H1 (cell line): ENCODE measurements at regions not wholly inside any gene's neighbourhood (a gene's known extent, or its start where the extent isn't known, plus 50 kb on each side); places are given as distances from the start of the nearest gene placed in this dataset.

Experiments
- CTCF ChIA-PET: fragments of 300-600 bp; sonication (Branson Sonifier 250); formaldehyde crosslinking; loops from one replicate; lab custom pipeline; 2021; ENCODE audit not compliant: partially characterized antibody; lab: Charles Lee
- POLR2A ChIA-PET: fragments of 300-600 bp; sonication (Branson Sonifier 250); formaldehyde crosslinking; loops from one replicate; lab custom pipeline; 2021; ENCODE audit warnings: inconsistent platforms; ENCODE audit not compliant: partially characterized antibody; lab: Charles Lee
- DNase-seq, 2 experiments: peaks; one replicate each; pipeline versions ENCODE4 v3.0.0 to v3.0.0-alpha.2; 2010 to 2022; ENCODE audit warnings: low spot score in 2 of 2, low read depth in 1 of 2, mixed read lengths in 1 of 2
- FAIRE-seq: peaks from 2 replicates; lab custom pipeline; 2011; peaks lifted over from hg19 to GRCh38; lab: Jason Lieb, UNC
- H2AFZ ChIP-seq: 2 replicates; pipeline ENCODE4 v1.8.1; 2012; ENCODE audit warnings: low read length, inconsistent platforms
- H2AK5ac ChIP-seq: 2 replicates; pipeline ENCODE4 v1.6.1; 2013; ENCODE audit warnings: low read depth, low read length
- H2BK120ac ChIP-seq: replicated peaks from 2 replicates; pipeline ENCODE3; 2013; ENCODE audit warnings: low read depth, low read length, inconsistent platforms
- H2BK12ac ChIP-seq: 2 replicates; pipeline ENCODE4 v1.6.1; 2013; ENCODE audit warnings: low read depth, low read length
- H2BK15ac ChIP-seq: 2 replicates; pipeline ENCODE4 v1.6.1; 2013; ENCODE audit warnings: low read length
- H2BK20ac ChIP-seq: 2 replicates; pipeline ENCODE4 v1.6.1; 2013; ENCODE audit warnings: low read length
- H2BK5ac ChIP-seq: 2 replicates; pipeline ENCODE4 v1.6.1; 2013; ENCODE audit warnings: low read depth, low read length
- H3K14ac ChIP-seq: 2 replicates; pipeline ENCODE4 v1.6.1; 2013; ENCODE audit warnings: inconsistent platforms; ENCODE audit not compliant: insufficient read length
- H3K18ac ChIP-seq: 2 replicates; pipeline ENCODE4 v1.6.1; 2013; ENCODE audit warnings: low read length; ENCODE audit errors: extremely low read depth
- H3K23ac ChIP-seq: 2 replicates; pipeline ENCODE4 v1.6.1; 2013; ENCODE audit warnings: inconsistent platforms; ENCODE audit not compliant: insufficient read length
- H3K23me2 ChIP-seq: 2 replicates; pipeline ENCODE4 v1.6.1; 2013; ENCODE audit warnings: low read depth, low read length
- H3K27ac ChIP-seq: 2 replicates; pipeline ENCODE4 v1.6.1; 2011; ENCODE audit warnings: low read depth, low read length, inconsistent platforms
- H3K27me3 ChIP-seq, 4 experiments: replicated peaks in 1 of 4; 1 replicate in 1 of 4; 2 replicates in 3 of 4; pipeline versions ENCODE4 v1.6.1 to v1.8.1; 2011 to 2013; ENCODE audit warnings: low read length in 3 of 4, mild to moderate bottlenecking in 3 of 4, inconsistent platforms in 2 of 4, mixed read lengths in 2 of 4, moderate library complexity in 1 of 4; ENCODE audit not compliant: control insufficient read depth in 3 of 4, insufficient read depth in 3 of 4; ENCODE audit errors: extremely low read depth in 1 of 4
- H3K36me3 ChIP-seq, 4 experiments: 2 replicates each; pipeline versions ENCODE4 v1.6.1 to v1.8.1; 2011 to 2013; ENCODE audit warnings: mild to moderate bottlenecking in 4 of 4, low read length in 3 of 4, moderate library complexity in 2 of 4, control low read depth in 1 of 4, inconsistent platforms in 1 of 4; ENCODE audit not compliant: insufficient read depth in 4 of 4, control insufficient read depth in 2 of 4
- H3K4ac ChIP-seq: replicated peaks from 2 replicates; pipeline ENCODE3; 2013; ENCODE audit warnings: low read length, low read depth, mixed read lengths, inconsistent platforms; ENCODE audit not compliant: insufficient read length
- H3K4me1 ChIP-seq, 4 experiments: replicated peaks in 1 of 4; 1 replicate in 1 of 4; 2 replicates in 3 of 4; pipeline versions ENCODE4 v1.6.1 to v1.8.1; 2011 to 2013; ENCODE audit warnings: low read length in 3 of 4, inconsistent platforms in 2 of 4, mixed read lengths in 1 of 4; ENCODE audit not compliant: insufficient read depth in 4 of 4, control insufficient read depth in 3 of 4
- H3K4me2 ChIP-seq, 2 experiments: 2 replicates each; pipeline versions ENCODE4 v1.6.1 to v1.8.1; 2011 to 2013; ENCODE audit warnings: low read depth in 2 of 2, low read length in 2 of 2, control low read depth in 1 of 2, inconsistent platforms in 1 of 2, mild to moderate bottlenecking in 1 of 2; ENCODE audit not compliant: insufficient read depth in 1 of 2
- H3K4me3 ChIP-seq, 4 experiments: fragments of 200-600, 300-600 bp in 1 of 4; sonication (generic), shearing (Covaris generic), sonication (Bioruptor Twin) in 1 of 4; 2 replicates each; pipeline versions ENCODE4 v1.5.1 to v1.8.1; 2011 to 2016; ENCODE audit warnings: low read length in 4 of 4, low read depth in 3 of 4, control low read depth in 2 of 4, inconsistent platforms in 2 of 4, mild to moderate bottlenecking in 2 of 4, mixed read lengths in 1 of 4, moderate library complexity in 1 of 4; ENCODE audit not compliant: insufficient read depth in 2 of 4; ENCODE audit errors: extremely low read depth in 1 of 4
- H3K56ac ChIP-seq: replicated peaks from 2 replicates; pipeline ENCODE3; 2013; ENCODE audit warnings: low read depth, mild to moderate bottlenecking, mixed read lengths, low read length, inconsistent platforms; ENCODE audit not compliant: insufficient read length
- H3K79me1 ChIP-seq: 2 replicates; pipeline ENCODE4 v1.6.1; 2013; ENCODE audit warnings: low read depth, low read length, control low read depth
- H3K79me2 ChIP-seq, 2 experiments: 2 replicates each; pipeline versions ENCODE4 v1.6.1 to v1.8.1; 2012 to 2013; ENCODE audit warnings: low read length in 2 of 2, mild to moderate bottlenecking in 2 of 2, inconsistent platforms in 1 of 2; ENCODE audit not compliant: insufficient read depth in 2 of 2, control insufficient read depth in 1 of 2
- H3K9ac ChIP-seq, 4 experiments: replicated peaks in 1 of 4; 1 replicate in 1 of 4; 2 replicates in 3 of 4; pipeline versions ENCODE4 v1.6.1 to v1.8.1; 2011 to 2013; ENCODE audit warnings: low read depth in 3 of 4, low read length in 3 of 4, control low read depth in 2 of 4, mild to moderate bottlenecking in 2 of 4, moderate library complexity in 2 of 4, inconsistent platforms in 1 of 4; ENCODE audit errors: extremely low read depth in 1 of 4
- H3K9me3 ChIP-seq, 2 experiments: 2 replicates each; pipeline versions ENCODE4 v1.6.1 to v1.8.1; 2012 to 2013; ENCODE audit warnings: mild to moderate bottlenecking in 2 of 2, moderate library complexity in 2 of 2, control low read depth in 1 of 2, inconsistent platforms in 1 of 2, low read depth in 1 of 2, low read length in 1 of 2, mixed read lengths in 1 of 2; ENCODE audit not compliant: insufficient read depth in 2 of 2
- H4K20me1 ChIP-seq, 2 experiments: replicated peaks in 1 of 2; 2 replicates each; pipeline versions ENCODE3 to v1.8.1; 2011 to 2013; ENCODE audit warnings: inconsistent platforms in 2 of 2, low read length in 2 of 2, mild to moderate bottlenecking in 1 of 2; ENCODE audit not compliant: insufficient read depth in 2 of 2, control insufficient read depth in 1 of 2
- H4K5ac ChIP-seq: 2 replicates; pipeline ENCODE4 v1.6.1; 2013; ENCODE audit warnings: low read length, low read depth, mixed read lengths, inconsistent platforms; ENCODE audit not compliant: insufficient read length
- H4K8ac ChIP-seq: 2 replicates; pipeline ENCODE4 v1.8.0; 2013; ENCODE audit warnings: mild to moderate bottlenecking, moderate library complexity, low read length, inconsistent platforms; ENCODE audit not compliant: insufficient read depth; ENCODE audit errors: extremely low read depth
- H4K91ac ChIP-seq: replicated peaks from 2 replicates; pipeline ENCODE3; 2013; ENCODE audit warnings: low read length, mixed read lengths, inconsistent platforms; ENCODE audit not compliant: insufficient read length
- ASH2L ChIP-seq: fragments of 200-600, 300-600 bp; sonication (generic); IDR thresholded peaks from one replicate; pipeline ENCODE4 v1.7.1; 2017; ENCODE audit warnings: low read length
- BACH1 ChIP-seq: IDR thresholded peaks from 2 replicates; pipeline ENCODE4 v1.6.1; 2012; ENCODE audit warnings: low read length, improper control_type of control experiment
- CTBP2 ChIP-seq: IDR thresholded peaks from 2 replicates; pipeline ENCODE4 v1.7.0; 2011; ENCODE audit warnings: borderline replicate concordance, mild to moderate bottlenecking, moderate library complexity, mixed read lengths, low read length; ENCODE audit not compliant: insufficient read depth, insufficient read length
- EP300 ChIP-seq, 2 experiments: IDR thresholded peaks; 1 replicate in 1 of 2; 2 replicates in 1 of 2; pipeline ENCODE4 v1.6.1; 2011 to 2012; ENCODE audit warnings: low read depth in 2 of 2, low read length in 2 of 2, mild to moderate bottlenecking in 2 of 2, borderline replicate concordance in 1 of 2, inconsistent platforms in 1 of 2, moderate library complexity in 1 of 2
- JUN ChIP-seq: IDR thresholded peaks from 2 replicates; pipeline ENCODE4 v1.6.1; 2011; ENCODE audit warnings: low read depth, mild to moderate bottlenecking, improper control_type of control experiment, low read length
- SIN3A ChIP-seq, 2 experiments: IDR thresholded peaks in 1 of 2; conservative IDR thresholded peaks in 1 of 2; 2 replicates each; pipeline ENCODE4 v1.6.1; 2011 to 2012; ENCODE audit warnings: low read length in 2 of 2, improper control_type of control experiment in 1 of 2, low read depth in 1 of 2, mild to moderate bottlenecking in 1 of 2
- SP2 ChIP-seq: IDR thresholded peaks from 2 replicates; pipeline ENCODE4 v1.6.1; 2012; ENCODE audit warnings: mild to moderate bottlenecking, low read length, inconsistent platforms
- SP4 ChIP-seq: IDR thresholded peaks from 2 replicates; pipeline ENCODE4 v1.6.1; 2012; ENCODE audit warnings: low read length, inconsistent platforms
- ZNF274 ChIP-seq: IDR thresholded peaks from 2 replicates; pipeline ENCODE4 v1.7.0; 2012; ENCODE audit warnings: low read length, borderline replicate concordance; ENCODE audit errors: extremely low read depth
- WGBS, 2 experiments: shearing (Covaris generic) in 1 of 2; methylation state at CpG; one replicate each; pipeline versions ENCODE4 v1.1.6 to v1.1.7; 2013 to 2015; ENCODE audit warnings: low lambda C conversion rate in 2 of 2, mixed read lengths in 2 of 2, inconsistent platforms in 1 of 2, low coverage in 1 of 2, missing lambda C conversion rate in 1 of 2; ENCODE audit not compliant: insufficient replicate concordance in 2 of 2, insufficient coverage in 1 of 2, insufficient read length in 1 of 2; ENCODE audit errors: extremely low coverage in 1 of 2, missing lambda C conversion rate in 1 of 2; 5-methylcytosine and 5-hydroxymethylcytosine counted together

GRCh38 chr12:91630083-91630482 lies 447.5 kb upstream of the DCN start:
- no peak overlapping the region for H3K4me2 ChIP-seq
- peaks cover 0 to 4% (median 0%) of the 10 kb centered on the region in 4 experiments; a peak in 1 of 8 replicates for H3K36me3 ChIP-seq
- POLR2A ChIA-PET, result no interaction called here
- no peak overlapping the region for H4K5ac ChIP-seq
- 88% methylated on average over 5 of the region's 5 CpGs; no CpG with 5 or more reads in 1 of the 2 experiments for WGBS, 2 experiments
- H3K14ac ChIP-seq, result no peak overlapping the region
- H2BK5ac ChIP-seq, result no peak overlapping the region
- no peak overlapping the region for H2AFZ ChIP-seq
- H3K23ac ChIP-seq, result no peak overlapping the region
- FAIRE-seq (no peak), DNase-seq (no peak)
- no peak overlapping the region for H3K56ac ChIP-seq
- no peaks in the 10 kb centered on the region for H4K20me1 ChIP-seq
- no peak overlapping the region for H2BK12ac ChIP-seq
- H2AK5ac ChIP-seq, result no peak overlapping the region
- H3K27ac ChIP-seq, result no peak overlapping the region
- H3K9me3 ChIP-seq, result peaks cover 10 to 15% of the 10 kb centered on the region in 2 experiments; a peak in 3 of 4 replicates
- no peaks in the 10 kb centered on the region for H3K4me1 ChIP-seq
- no peak overlapping the region for H3K4ac ChIP-seq
- TF ChIP-seq ASH2L (no peak), BACH1 (no peak), SP2 (no peak), ZNF274 (no peak), SP4 (no peak), CTBP2 (no peak), EP300 (IDR thresholded peaks at IDR 0.05; ENCODE audit: borderline replicate concordance in 1 of 2, low read depth in 2 of 2, low read length in 2 of 2) (no peak), JUN (no peak), SIN3A (conservative IDR thresholded peaks at IDR 0.05 in 1 of 2, IDR thresholded peaks at IDR 0.05 in 1 of 2; ENCODE audit: low read depth in 1 of 2, low read length in 2 of 2) (no peak)
- H2BK120ac ChIP-seq, result no peak overlapping the region
- H3K79me2 ChIP-seq, result no peaks in the 10 kb centered on the region
- no peak overlapping the region for H2BK15ac ChIP-seq
- no peaks in the 10 kb centered on the region for H3K23me2 ChIP-seq
- H4K91ac ChIP-seq, result no peak overlapping the region
- CTCF ChIA-PET, result interaction anchor here (2.1 kb wide), 1 partner anchor 9 kb away, joined by 5 read pairs; no protein-coding TSS in a partner anchor
- H2BK20ac ChIP-seq, result no peak overlapping the region
- H3K18ac ChIP-seq, result no peak overlapping the region
- H4K8ac ChIP-seq, result no peak overlapping the region
- H3K79me1 ChIP-seq, result no peaks in the 10 kb centered on the region
- no peak overlapping the region for H3K9ac ChIP-seq
- H3K4me3 ChIP-seq, result no peak overlapping the region
- no peaks in the 10 kb centered on the region for H3K27me3 ChIP-seq
